Mucosa of descending colon (tissue), 3 donors: ENCODE measurements at regions not wholly inside any gene's neighbourhood (a gene's known extent, or its start where the extent isn't known, plus 50 kb on each side); places are given as distances from the start of the nearest gene placed in this dataset.

Source experiments
- ATAC-seq: fragments of 200-7000 bp; cut with Tn5 transposase; one replicate; pipeline ENCODE4 v1.9.1; 2020; ENCODE audit warnings: mild to moderate bottlenecking, moderate library complexity
- DNase-seq, 3 donors: peaks; one replicate each; pipeline ENCODE4 v3.0.0-alpha.2; 2020
- H3K36me3 ChIP-seq: fragments of 200-600 bp; one replicate; pipeline ENCODE4 v1.8.0; 2021; ENCODE audit warnings: low read depth, mild to moderate bottlenecking
- H3K4me1 ChIP-seq: fragments of 200-600 bp; one replicate; pipeline ENCODE4 v1.8.0; 2021; ENCODE audit warnings: low read depth, mild to moderate bottlenecking
- H3K4me3 ChIP-seq: fragments of 200-600 bp; one replicate; pipeline ENCODE4 v1.8.0; 2021; ENCODE audit warnings: mild to moderate bottlenecking
- H3K9me3 ChIP-seq: fragments of 200-600 bp; one replicate; pipeline ENCODE4 v1.8.0; 2021; ENCODE audit warnings: mild to moderate bottlenecking
- CTCF ChIP-seq: fragments of 200-600 bp; IDR thresholded peaks from one replicate; pipeline ENCODE4 v1.8.0; 2022; ENCODE audit warnings: antibody characterized with exemption, mild to moderate bottlenecking
- intact Hi-C, 2 donors: fragments of 100-400 bp; cut with DNase I in 1 of 2; cut with micrococcal nuclease in 1 of 2; formaldehyde crosslinking; loops; one replicate each; pipeline versions ENCODE4 v1.11.0 to v1.11.1; 2022; cut with DNase I, micrococcal nuclease
- donor health status: DM: no; HTN: no; CAD: no; lungs with moderate emphysema.
- donor health status: DM: no; HTN: no; CAD: no.
- donor health status: DM: no; HTN: yes; CAD: no.

GRCh38 chr9:93825348-93826115 lies 129.6 kb downstream of the BARX1 start:
- no peak for DNase-seq
- no peaks in the 10 kb centered on the region for H3K36me3 ChIP-seq
- no peaks in the 10 kb centered on the region for H3K9me3 ChIP-seq
- TF ChIP-seq CTCF, result no peak
- intact Hi-C loops, result no loop called here
- H3K4me3 ChIP-seq, result no peak overlapping the region
- no peaks in the 10 kb centered on the region for H3K4me1 ChIP-seq
- ATAC-seq, result no peak

- H3K9me3 ChIP-seq, result no peaks in the 10 kb centered on the region
- DNase-seq, result no peak
- intact Hi-C loops, result no loop called here
Observed at GRCh38 chr9:93824386-93825294, 130.5 kb downstream of the BARX1 start.

GRCh38 chr9:93823245-93824072 lies 131.7 kb downstream of the BARX1 start:
- no peak for DNase-seq
- intact Hi-C loops, result no loop called here
- no peak for ATAC-seq
- TF ChIP-seq CTCF, result no peak
- Histone ChIP-seq H3K4me1 (no peaks in the 10 kb centered on the region), H3K4me3 (no peak overlapping the region), H3K36me3 (no peaks in the 10 kb centered on the region), H3K9me3 (no peaks in the 10 kb centered on the region)

More at GRCh38 chr9:93824386-93825294, 130.5 kb downstream of the BARX1 start:
- H3K4me1 ChIP-seq, result no peaks in the 10 kb centered on the region
- no peak overlapping the region for H3K4me3 ChIP-seq
- TF ChIP-seq CTCF, result no peak
- H3K36me3 ChIP-seq, result no peaks in the 10 kb centered on the region
- ATAC-seq, result no peak

- Histone ChIP-seq H3K9me3 (no peaks in the 10 kb centered on the region), H3K36me3 (no peaks in the 10 kb centered on the region), H3K4me3 (no peak overlapping the region), H3K4me1 (no peaks in the 10 kb centered on the region)
- ATAC-seq, result no peak
- no peak for DNase-seq
- TF ChIP-seq CTCF, result no peak
- intact Hi-C loops, result no loop called here
Observed at GRCh38 chr9:93822229-93822628, 132.9 kb downstream of the BARX1 start.

- no peaks in the 10 kb centered on the region for H3K9me3 ChIP-seq
- ATAC-seq, result no peak
- no peaks in the 10 kb centered on the region for H3K36me3 ChIP-seq
- intact Hi-C loops, result no loop called here
- H3K4me1 ChIP-seq, result no peaks in the 10 kb centered on the region
- H3K4me3 ChIP-seq, result no peak overlapping the region
- no peak for DNase-seq
- TF ChIP-seq CTCF, result no peak
Observed at GRCh38 chr9:93821307-93821703, 133.8 kb downstream of the BARX1 start.
